NCI-H526 (cell line): ENCODE measurements at regions not wholly inside any gene's neighbourhood (a gene's known extent, or its start where the extent isn't known, plus 50 kb on each side); places are given as distances from the start of the nearest gene placed in this dataset.

ENCODE experiments used
- DNase-seq, 2 experiments: peaks; one replicate each; lab custom pipeline; 2025; lab: John Stamatoyannopoulos, UW

- no peak for DNase-seq
Observed at GRCh38 chr12:20262119-20262518, 106.2 kb upstream of the PDE3A start.

GRCh38 chr12:20264026-20264425 is 104.3 kb upstream of the PDE3A start:
- no peak for DNase-seq

DNA sequence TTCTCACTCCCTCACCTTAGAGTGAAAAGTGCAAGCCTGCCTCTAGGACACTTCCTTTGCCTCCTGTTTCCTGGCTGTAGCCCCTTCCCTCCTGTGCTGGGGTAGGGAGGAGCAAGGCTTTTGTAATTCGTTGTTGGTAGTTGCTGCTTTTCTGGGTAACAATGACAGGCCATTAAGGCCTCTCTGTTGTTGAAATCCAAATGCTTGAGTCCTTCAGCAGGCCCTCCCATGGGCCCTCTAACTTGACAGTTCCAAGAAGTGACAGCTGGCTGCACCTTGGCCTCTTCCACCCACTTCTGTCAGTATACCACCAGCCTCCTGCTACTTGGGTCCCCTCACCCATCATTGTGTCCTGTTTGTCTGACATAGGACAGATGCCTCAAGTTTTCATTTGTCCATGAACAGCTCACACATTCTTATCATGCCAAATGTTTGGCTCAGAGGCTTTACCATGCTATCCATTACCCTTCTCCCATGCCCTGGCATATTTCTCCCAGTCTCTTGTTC is 103.7 kb upstream of the PDE3A start:
- DNase-seq, result no peak

GRCh38 chr12:20268121-20268732 is 100.1 kb upstream of the PDE3A start:
- DNase-seq, result no peak

DNA sequence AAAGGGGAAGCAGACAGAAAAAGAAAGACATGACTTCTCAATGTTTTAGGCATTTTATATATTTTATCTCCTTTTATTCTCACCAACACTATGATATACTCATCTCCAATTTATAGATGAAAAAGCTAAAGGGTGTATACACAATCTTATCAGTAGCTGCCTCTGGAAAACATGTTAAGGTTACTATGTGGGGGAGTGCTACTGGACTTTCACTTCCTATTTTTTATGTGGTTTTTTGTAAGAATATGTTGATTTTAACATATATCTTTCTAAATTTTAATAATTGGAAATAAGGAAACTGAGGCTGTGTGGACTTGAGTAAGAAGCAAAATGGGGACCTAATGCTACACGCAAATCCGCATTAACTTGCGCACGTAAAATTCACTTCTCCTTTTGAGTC is 99.6 kb upstream of the PDE3A start:
- no peak for DNase-seq

DNA sequence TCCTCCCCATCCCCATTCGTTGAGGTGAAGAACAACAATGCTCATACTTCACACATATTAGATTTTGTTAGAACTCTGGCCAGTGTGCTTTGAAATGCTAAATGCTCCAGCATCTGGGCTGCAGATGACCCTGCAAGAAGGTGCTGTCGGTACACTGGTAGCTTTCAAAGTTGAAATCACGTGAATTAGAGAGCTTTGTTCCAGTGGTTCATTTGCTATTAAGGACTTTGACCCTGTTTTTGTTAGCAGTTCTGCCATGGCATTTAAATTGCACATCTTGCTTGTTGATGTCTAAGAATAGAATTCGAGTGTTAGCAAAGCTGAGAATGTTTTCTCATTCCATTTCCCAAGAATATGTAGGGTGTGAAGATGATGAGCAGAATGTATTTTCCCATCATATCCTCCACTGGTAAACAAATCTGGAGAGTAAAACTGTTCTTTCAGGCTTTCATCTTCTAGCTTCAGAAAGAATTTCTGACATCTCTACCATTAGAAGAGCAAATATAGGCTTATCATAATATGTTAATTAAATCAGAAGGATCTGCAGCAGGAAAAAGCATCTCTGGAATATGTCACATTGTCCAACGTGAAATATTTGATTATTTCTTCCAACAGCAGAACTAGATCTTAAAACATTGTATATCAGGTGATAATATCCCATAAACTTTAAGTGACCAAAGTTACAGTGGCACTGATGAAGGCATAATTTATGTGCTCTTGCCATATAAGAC is 98.8 kb upstream of the PDE3A start:
- DNase-seq, result no peak

GRCh38 chr12:20270557-20270956 is 97.8 kb upstream of the PDE3A start:
- DNase-seq, result no peak

DNA sequence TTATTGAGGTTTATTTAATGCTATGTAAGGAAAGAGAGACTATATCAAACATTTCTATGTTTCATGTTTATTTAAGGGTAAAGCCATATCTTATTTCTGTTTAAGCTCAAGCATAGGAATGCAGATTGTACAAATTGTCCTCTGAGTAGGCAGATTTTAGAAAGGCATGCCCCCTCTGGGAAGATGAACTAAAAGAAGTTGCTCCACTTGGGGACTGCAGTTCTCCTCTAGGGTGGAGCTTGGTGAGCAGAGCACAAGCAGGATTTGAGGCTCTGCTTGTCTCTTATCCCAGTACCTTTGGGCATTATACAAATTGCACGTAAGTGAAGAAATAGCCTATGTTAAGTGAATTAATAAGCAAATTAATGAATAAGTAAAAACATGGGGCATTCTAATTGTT is 96.2 kb upstream of the PDE3A start:
- DNase-seq, result no peak

DNA sequence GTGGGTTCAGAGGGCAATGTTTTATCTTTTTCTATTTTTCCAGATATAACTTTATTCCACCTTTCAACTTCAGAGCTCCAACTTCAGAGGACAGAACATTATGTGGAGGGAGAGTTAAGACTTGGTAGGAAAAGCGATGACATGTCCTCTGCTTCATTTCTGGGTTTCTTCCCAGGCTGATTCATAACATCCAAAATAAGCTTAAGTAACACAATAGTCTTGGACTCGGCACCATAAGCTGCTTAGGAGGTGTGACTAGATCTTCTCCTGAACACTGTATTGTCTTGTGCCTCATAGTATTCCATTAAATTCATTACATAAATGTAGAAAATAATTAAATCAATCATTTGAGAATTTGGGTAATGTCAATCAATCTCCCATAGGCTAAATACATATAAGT is 95.5 kb upstream of the PDE3A start:
- DNase-seq, result no peak

GRCh38 chr12:20274008-20274407 is 94.3 kb upstream of the PDE3A start:
- no peak for DNase-seq

GRCh38 chr12:20278276-20278675 is 90.1 kb upstream of the PDE3A start:
- no peak for DNase-seq

DNA sequence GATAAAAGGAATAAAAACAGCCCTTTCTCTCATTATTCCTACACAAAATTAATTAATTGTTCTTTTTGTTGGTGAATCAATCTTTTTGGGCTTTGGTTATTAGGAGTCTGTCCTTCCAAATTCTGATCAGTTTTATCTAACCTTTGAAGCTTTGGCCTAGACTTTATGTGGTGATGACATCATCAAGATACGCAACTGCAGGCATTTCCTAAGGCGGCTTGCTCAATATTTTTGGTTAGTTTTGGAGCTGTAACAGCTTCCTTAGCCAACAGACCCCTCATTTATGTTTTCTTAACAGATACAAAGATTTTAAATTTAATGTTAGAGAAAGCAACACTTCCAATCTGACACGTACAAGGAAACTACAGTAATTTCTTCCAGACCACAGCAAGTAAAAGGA is 87.8 kb upstream of the PDE3A start:
- no peak for DNase-seq

DNA sequence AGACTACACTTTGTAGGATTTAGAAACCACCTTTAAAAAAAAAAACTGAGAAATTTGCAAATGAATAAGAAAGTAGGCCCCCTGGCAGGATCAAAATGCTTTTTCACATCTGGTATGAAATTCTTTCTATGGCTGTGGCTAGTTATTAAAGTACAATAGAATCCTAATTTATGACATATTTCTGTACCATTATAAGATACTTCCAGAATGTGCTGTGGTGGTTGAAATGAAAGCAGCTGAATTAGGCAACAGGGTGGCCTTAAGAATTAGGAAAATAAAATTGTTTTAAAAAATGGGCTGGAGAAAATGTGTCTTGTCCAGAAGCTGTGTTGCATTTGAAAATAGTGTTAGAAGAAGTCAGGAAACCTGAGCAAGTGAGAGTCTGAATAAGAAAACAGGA is 85.9 kb upstream of the PDE3A start:
- DNase-seq, result no peak

GRCh38 chr12:20283482-20283881 is 84.9 kb upstream of the PDE3A start:
- DNase-seq, result no peak

GRCh38 chr12:20289520-20289919 is 78.8 kb upstream of the PDE3A start:
- no peak for DNase-seq

DNA sequence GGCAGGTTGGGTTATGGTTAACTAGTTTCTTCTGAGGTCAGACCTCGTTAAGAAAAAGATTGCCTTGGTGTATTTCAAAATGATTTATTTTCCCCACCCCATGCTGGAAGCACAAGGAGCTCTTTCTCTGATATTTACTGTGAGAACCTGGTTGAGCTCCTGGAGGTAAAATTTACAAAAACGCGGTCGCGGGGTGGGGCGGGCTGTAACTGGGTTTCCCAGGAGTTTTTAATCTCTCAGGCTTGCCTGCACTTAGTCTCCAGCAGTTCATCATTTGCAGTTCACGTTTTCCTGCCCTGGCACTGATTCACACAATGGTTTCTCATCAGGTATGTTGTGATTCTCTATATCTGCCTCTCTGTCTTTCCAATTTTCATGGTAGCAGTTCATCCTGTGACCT is 67.9 kb upstream of the PDE3A start:
- no peak for DNase-seq

- DNase-seq, result no peak
Observed at GRCh38 chr12:20305470-20305869, 62.9 kb upstream of the PDE3A start.

GRCh38 chr12:20309504-20310148 is 58.7 kb upstream of the PDE3A start:
- no peak for DNase-seq

DNA sequence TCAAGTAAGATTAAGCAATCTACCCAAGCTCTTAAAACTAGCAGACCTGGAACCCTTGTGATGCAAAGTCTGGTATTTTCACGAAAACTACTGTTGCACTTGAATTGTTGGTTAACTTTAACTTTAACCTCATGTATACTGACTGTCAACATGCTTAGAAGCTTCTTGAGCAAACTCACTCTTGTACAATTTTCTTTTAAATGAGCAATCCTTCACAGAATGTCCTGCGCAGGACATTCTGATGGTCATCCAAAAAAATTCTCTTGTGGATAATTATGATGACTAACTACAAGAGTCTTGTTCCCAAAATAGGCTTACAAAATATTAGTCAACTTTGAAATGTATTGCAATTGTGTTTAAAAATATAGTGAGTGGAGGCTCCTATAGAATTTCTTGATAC is 54.0 kb upstream of the PDE3A start:
- DNase-seq, result no peak

- DNase-seq, result no peak
Observed at GRCh38 chr12:20317554-20317953, 50.8 kb upstream of the PDE3A start.
